A549 (cell line): ENCODE measurements at regions not wholly inside any gene's neighbourhood (a gene's known extent, or its start where the extent isn't known, plus 50 kb on each side); places are given as distances from the start of the nearest gene placed in this dataset.

Experiments used
- EP300 ChIP-seq, 2 experiments: fragments of >200 bp; sonication (Bioruptor Twin); formaldehyde crosslinking; IDR thresholded peaks; 2 replicates in 1 of 2; 3 replicates in 1 of 2; pipeline ENCODE4 v1.6.1; 2016 to 2017
- HOXA7 ChIP-seq: fragments of 250-450 bp; sonication (Bioruptor Pico); IDR thresholded peaks from 2 replicates; pipeline ENCODE4 v1.5.0; 2020; ENCODE audit warnings: mild to moderate bottlenecking, moderate library complexity
- KDM1A ChIP-seq: fragments of 200-600 bp; sonication (generic); IDR thresholded peaks from 2 replicates; pipeline ENCODE4 v1.6.1; 2016; ENCODE audit warnings: low read depth, mild to moderate bottlenecking
- KDM5A ChIP-seq: fragments of 200-600 bp; sonication (generic); IDR thresholded peaks from 2 replicates; pipeline ENCODE4 v1.6.1; 2016; ENCODE audit warnings: antibody characterized with exemption, mild to moderate bottlenecking
- MAFK ChIP-seq: fragments of 450-650 bp; IDR thresholded peaks from 2 replicates; pipeline ENCODE4 v1.6.1; 2014; ENCODE audit not compliant: partially characterized antibody
- MYC ChIP-seq: IDR thresholded peaks from 2 replicates; pipeline ENCODE4 v1.6.1; 2012; ENCODE audit warnings: mild to moderate bottlenecking, inconsistent platforms, low read length, improper control_type of control experiment, borderline replicate concordance
- NR3C1 ChIP-seq: fragments of >200 bp; sonication (Bioruptor Twin); formaldehyde crosslinking; IDR thresholded peaks from 3 replicates; pipeline ENCODE4 v1.6.1; 2017
- POLR2A ChIP-seq: IDR thresholded peaks from 2 replicates; pipeline ENCODE4 v1.6.1; 2012; ENCODE audit warnings: mild to moderate bottlenecking, low read length
- POLR2AphosphoS2 ChIP-seq: conservative IDR thresholded peaks from 2 replicates; pipeline ENCODE4 v1.6.1; 2012; ENCODE audit warnings: low read length, improper control_type of control experiment, inconsistent platforms
- RAD21 ChIP-seq, 2 experiments: fragments of >200 bp in 1 of 2; sonication (Bioruptor Twin) in 1 of 2; formaldehyde crosslinking in 1 of 2; IDR thresholded peaks in 1 of 2; conservative IDR thresholded peaks in 1 of 2; 2 replicates in 1 of 2; 3 replicates in 1 of 2; pipeline ENCODE4 v1.6.1; 2012 to 2018; ENCODE audit warnings: inconsistent platforms in 1 of 2
- RFX5 ChIP-seq: fragments of 450-650 bp; IDR thresholded peaks from 2 replicates; pipeline ENCODE4 v1.7.1; 2014; ENCODE audit warnings: antibody characterized with exemption, mild to moderate bottlenecking, moderate library complexity
- TF ChIP-seq, protein P1 (sequence below): fragments of >200 bp; sonication (Bioruptor Twin); formaldehyde crosslinking; IDR thresholded peaks from 3 replicates; pipeline ENCODE4 v1.5.1; 2016
- TF ChIP-seq, protein P2 (sequence below): fragments of 150-350 bp; IDR thresholded peaks from 2 replicates; pipeline ENCODE4 v1.6.1; 2014; ENCODE audit warnings: low read depth, mild to moderate bottlenecking, low read length

DNA sequence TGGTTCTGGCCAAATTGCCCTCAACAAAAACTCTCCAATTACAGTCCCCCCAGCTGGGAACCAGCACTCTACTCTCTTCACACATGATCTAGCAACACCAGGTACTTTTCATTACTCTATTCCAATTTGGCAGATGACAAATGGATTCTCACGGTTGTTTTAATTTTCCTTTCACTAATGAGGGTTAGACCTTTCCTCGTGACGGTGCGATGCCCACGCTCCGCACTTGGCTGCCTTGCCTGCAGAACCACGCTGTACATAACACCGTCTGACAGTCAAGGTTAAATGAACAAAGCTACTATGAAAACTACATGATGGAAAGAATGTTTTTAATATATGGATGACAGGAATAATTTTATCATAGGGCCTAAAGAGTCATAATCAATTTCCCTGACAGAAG lies 141.5 kb downstream of the FBXO15 start:
- TF ChIP-seq HOXA7 (CRISPR knock-in tag): no peak
- TF ChIP-seq, protein P1, sequence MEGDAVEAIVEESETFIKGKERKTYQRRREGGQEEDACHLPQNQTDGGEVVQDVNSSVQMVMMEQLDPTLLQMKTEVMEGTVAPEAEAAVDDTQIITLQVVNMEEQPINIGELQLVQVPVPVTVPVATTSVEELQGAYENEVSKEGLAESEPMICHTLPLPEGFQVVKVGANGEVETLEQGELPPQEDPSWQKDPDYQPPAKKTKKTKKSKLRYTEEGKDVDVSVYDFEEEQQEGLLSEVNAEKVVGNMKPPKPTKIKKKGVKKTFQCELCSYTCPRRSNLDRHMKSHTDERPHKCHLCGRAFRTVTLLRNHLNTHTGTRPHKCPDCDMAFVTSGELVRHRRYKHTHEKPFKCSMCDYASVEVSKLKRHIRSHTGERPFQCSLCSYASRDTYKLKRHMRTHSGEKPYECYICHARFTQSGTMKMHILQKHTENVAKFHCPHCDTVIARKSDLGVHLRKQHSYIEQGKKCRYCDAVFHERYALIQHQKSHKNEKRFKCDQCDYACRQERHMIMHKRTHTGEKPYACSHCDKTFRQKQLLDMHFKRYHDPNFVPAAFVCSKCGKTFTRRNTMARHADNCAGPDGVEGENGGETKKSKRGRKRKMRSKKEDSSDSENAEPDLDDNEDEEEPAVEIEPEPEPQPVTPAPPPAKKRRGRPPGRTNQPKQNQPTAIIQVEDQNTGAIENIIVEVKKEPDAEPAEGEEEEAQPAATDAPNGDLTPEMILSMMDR: no peak
- no peak for TF ChIP-seq EP300 (IDR thresholded peaks at IDR 0.05)
- TF ChIP-seq KDM5A: no peak
- TF ChIP-seq MYC: no peak
- no peak for TF ChIP-seq RAD21 (conservative IDR thresholded peaks at IDR 0.05 in 1 of 2, IDR thresholded peaks at IDR 0.05 in 1 of 2)
- TF ChIP-seq POLR2A: no peak
- no peak for TF ChIP-seq MAFK
- no peak for TF ChIP-seq RFX5
- no peak for TF ChIP-seq NR3C1
- no peak for TF ChIP-seq KDM1A
- no peak for TF ChIP-seq POLR2AphosphoS2
- TF ChIP-seq, protein P2, sequence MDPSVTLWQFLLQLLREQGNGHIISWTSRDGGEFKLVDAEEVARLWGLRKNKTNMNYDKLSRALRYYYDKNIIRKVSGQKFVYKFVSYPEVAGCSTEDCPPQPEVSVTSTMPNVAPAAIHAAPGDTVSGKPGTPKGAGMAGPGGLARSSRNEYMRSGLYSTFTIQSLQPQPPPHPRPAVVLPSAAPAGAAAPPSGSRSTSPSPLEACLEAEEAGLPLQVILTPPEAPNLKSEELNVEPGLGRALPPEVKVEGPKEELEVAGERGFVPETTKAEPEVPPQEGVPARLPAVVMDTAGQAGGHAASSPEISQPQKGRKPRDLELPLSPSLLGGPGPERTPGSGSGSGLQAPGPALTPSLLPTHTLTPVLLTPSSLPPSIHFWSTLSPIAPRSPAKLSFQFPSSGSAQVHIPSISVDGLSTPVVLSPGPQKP: no peak
